ENCODE measurements at regions not wholly inside any gene's neighbourhood (a gene's known extent, or its start where the extent isn't known, plus 50 kb on each side); places are given as distances from the start of the nearest gene placed in this dataset.

- DNase-seq: no peak
- Mint-ChIP-seq H3K36me3 (no peaks in the 10 kb centered on the region), H3K4me3 (no peak overlapping the region), H3K4me1 (no peaks in the 10 kb centered on the region), H3K9me3 (peaks cover 9 to 38% (median 16%) of the 10 kb centered on the region in 11 donors), H3K27me3 (peaks cover 0 to 12% (median 2%) of the 10 kb centered on the region in 5 donors), H3K27ac (no peak overlapping the region)
- Histone ChIP-seq H3K27me3 (ENCODE audit: control insufficient read depth in 2 of 2, insufficient read depth in 2 of 2, low read length in 2 of 2) (no peaks in the 10 kb centered on the region), H3K4me3 (ENCODE audit: low read length) (no peak overlapping the region), H3K4me1 (ENCODE audit: control insufficient read depth in 2 of 2, insufficient read depth in 2 of 2, low read length in 2 of 2) (no peaks in the 10 kb centered on the region), H3K9me3 (ENCODE audit: control insufficient read depth in 2 of 3, low read length in 3 of 3) (peaks cover 0 to 19% (median 0%) of the 10 kb centered on the region in 3 experiments), H3K36me3 (ENCODE audit: control insufficient read depth in 2 of 3, insufficient read depth in 3 of 3, low read length in 3 of 3) (no peaks in the 10 kb centered on the region), H3K27ac (ENCODE audit: low read depth, low read length) (no peak overlapping the region)
- ChIA-PET CTCF (no interaction called here), POLR2A (no interaction called here)
- intact Hi-C loops (cut with micrococcal nuclease): no loop called here
- ATAC-seq: no peak
These were observed 136.9 kb upstream of the CNOT2 start for GRCh38 chr12:70106347-70106746.

DNA sequence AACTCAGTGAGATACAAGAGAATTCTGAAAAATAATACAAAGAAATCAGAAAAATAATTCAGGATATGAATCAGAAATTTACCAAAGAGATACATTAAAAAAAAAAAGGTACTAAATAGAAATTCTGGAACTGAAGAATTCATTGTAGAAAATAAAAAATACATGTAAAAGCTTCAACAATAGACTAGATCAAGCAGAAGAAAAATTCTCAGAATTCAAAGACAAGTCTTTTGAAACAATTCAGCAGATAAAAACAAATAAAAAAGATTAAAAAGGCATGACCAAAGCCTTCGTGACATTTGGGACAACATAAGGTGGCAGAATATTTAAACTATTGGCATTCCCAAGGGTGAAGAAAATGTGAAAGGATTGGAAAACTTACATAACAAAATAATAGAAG lies 133.1 kb upstream of the CNOT2 start:
- H3K4me1 ChIP-seq (ENCODE audit: control insufficient read depth in 2 of 2, insufficient read depth in 2 of 2, low read length in 2 of 2): no peaks in the 10 kb centered on the region
- Mint-ChIP-seq H3K27me3 (peaks cover 0 to 12% (median 3%) of the 10 kb centered on the region in 5 donors), H3K9me3 (peaks cover 9 to 58% (median 21%) of the 10 kb centered on the region in 11 donors), H3K27ac (no peak overlapping the region), H3K4me3 (no peak overlapping the region), H3K36me3 (no peaks in the 10 kb centered on the region), H3K4me1 (no peaks in the 10 kb centered on the region)
- H3K36me3 ChIP-seq (ENCODE audit: control insufficient read depth in 2 of 3, insufficient read depth in 3 of 3, low read length in 3 of 3): no peaks in the 10 kb centered on the region
- no peak overlapping the region for H3K27ac ChIP-seq (ENCODE audit: low read depth, low read length)
- CTCF ChIA-PET: no interaction called here
- no peak overlapping the region for H3K4me3 ChIP-seq (ENCODE audit: low read length)
- no peaks in the 10 kb centered on the region for H3K27me3 ChIP-seq (ENCODE audit: control insufficient read depth in 2 of 2, insufficient read depth in 2 of 2, low read length in 2 of 2)
- DNase-seq (no peak), ATAC-seq (no peak)
- peaks cover 0 to 19% (median 0%) of the 10 kb centered on the region in 3 experiments for H3K9me3 ChIP-seq (ENCODE audit: control insufficient read depth in 2 of 3, low read length in 3 of 3)
- intact Hi-C loops (cut with micrococcal nuclease): no loop called here
- POLR2A ChIA-PET: no interaction called here

GRCh38 chr12:70117670-70118069 lies 125.6 kb upstream of the CNOT2 start:
- DNase-seq (no peak), ATAC-seq (no peak)
- H3K27ac ChIP-seq (ENCODE audit: low read depth, low read length): no peak overlapping the region
- POLR2A ChIA-PET: no interaction called here
- no peaks in the 10 kb centered on the region for H3K4me1 ChIP-seq (ENCODE audit: control insufficient read depth in 2 of 2, insufficient read depth in 2 of 2, low read length in 2 of 2)
- CTCF ChIA-PET: no interaction called here
- intact Hi-C loops (cut with micrococcal nuclease): no loop called here
- no peaks in the 10 kb centered on the region for H3K27me3 ChIP-seq (ENCODE audit: control insufficient read depth in 2 of 2, insufficient read depth in 2 of 2, low read length in 2 of 2)
- peaks cover 0 to 4% (median 0%) of the 10 kb centered on the region in 5 donors for H3K27me3 Mint-ChIP-seq
- H3K36me3 ChIP-seq (ENCODE audit: control insufficient read depth in 2 of 3, insufficient read depth in 3 of 3, low read length in 3 of 3): no peaks in the 10 kb centered on the region
- H3K9me3 Mint-ChIP-seq: peaks cover 0 to 10% (median 3%) of the 10 kb centered on the region in 11 donors
- H3K9me3 ChIP-seq (ENCODE audit: control insufficient read depth in 2 of 3, low read length in 3 of 3): no peaks in the 10 kb centered on the region
- H3K4me3 Mint-ChIP-seq: no peak overlapping the region
- no peaks in the 10 kb centered on the region for H3K36me3 Mint-ChIP-seq
- no peak overlapping the region for H3K4me3 ChIP-seq (ENCODE audit: low read length)
- H3K27ac Mint-ChIP-seq: no peak overlapping the region
- no peaks in the 10 kb centered on the region for H3K4me1 Mint-ChIP-seq

DNA sequence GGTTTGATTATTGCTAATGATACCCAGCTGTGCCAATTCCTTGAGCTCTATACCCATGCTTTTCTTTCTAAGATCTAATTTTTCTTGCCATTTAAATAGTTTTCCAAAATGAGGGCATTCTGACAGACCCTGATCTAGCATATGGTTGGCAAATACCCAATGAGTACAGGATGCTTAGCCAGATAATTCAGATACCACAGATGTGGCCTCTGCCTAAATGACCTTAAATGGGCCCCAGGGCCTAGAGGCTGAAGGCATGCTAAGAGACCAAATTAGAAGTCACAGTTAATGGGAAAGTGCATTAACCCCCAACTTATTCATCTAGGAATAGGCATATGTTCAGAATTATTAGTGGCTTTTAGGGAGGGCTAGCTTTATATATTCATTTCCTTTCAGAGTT lies 122.3 kb upstream of the CNOT2 start:
- ChIA-PET POLR2A (no interaction called here), CTCF (no interaction called here)
- DNase-seq (no peak), ATAC-seq (no peak)
- Mint-ChIP-seq H3K4me3 (no peak overlapping the region), H3K27me3 (peaks cover 0 to 8% (median 0%) of the 10 kb centered on the region in 5 donors), H3K27ac (no peak overlapping the region), H3K9me3 (no peaks in the 10 kb centered on the region), H3K36me3 (no peaks in the 10 kb centered on the region), H3K4me1 (no peaks in the 10 kb centered on the region)
- Histone ChIP-seq H3K27me3 (ENCODE audit: control insufficient read depth in 2 of 2, insufficient read depth in 2 of 2, low read length in 2 of 2) (no peaks in the 10 kb centered on the region), H3K27ac (ENCODE audit: low read depth, low read length) (no peak overlapping the region), H3K4me3 (ENCODE audit: low read length) (no peak overlapping the region), H3K9me3 (ENCODE audit: control insufficient read depth in 2 of 3, low read length in 3 of 3) (no peaks in the 10 kb centered on the region), H3K4me1 (ENCODE audit: control insufficient read depth in 2 of 2, insufficient read depth in 2 of 2, low read length in 2 of 2) (no peaks in the 10 kb centered on the region), H3K36me3 (ENCODE audit: control insufficient read depth in 2 of 3, insufficient read depth in 3 of 3, low read length in 3 of 3) (no peaks in the 10 kb centered on the region)
- intact Hi-C loops (cut with micrococcal nuclease): no loop called here

DNA sequence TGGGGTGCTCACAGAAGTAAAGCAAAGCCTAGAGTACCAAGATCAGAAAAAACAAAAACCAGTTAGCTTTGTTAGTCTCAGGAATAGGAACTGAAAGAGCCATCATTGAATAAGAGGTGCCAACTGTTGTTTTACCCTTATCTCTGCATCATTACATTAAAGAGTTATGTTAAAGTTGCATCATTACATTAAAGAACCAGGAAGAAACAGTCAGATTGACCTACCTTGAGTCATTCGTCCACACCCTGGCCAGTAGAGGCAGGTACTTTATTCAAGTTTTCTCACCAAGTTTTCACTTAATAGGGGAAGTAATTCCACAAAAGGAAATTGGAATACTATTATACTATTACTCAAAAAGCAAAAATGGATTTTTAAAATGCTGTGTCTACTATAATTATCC lies 121.7 kb upstream of the CNOT2 start:
- no peaks in the 10 kb centered on the region for H3K4me1 Mint-ChIP-seq
- H3K27me3 Mint-ChIP-seq: peaks cover 0 to 8% (median 0%) of the 10 kb centered on the region in 5 donors
- intact Hi-C loops (cut with micrococcal nuclease): no loop called here
- Histone ChIP-seq H3K36me3 (ENCODE audit: control insufficient read depth in 2 of 3, insufficient read depth in 3 of 3, low read length in 3 of 3) (no peaks in the 10 kb centered on the region), H3K4me1 (ENCODE audit: control insufficient read depth in 2 of 2, insufficient read depth in 2 of 2, low read length in 2 of 2) (no peaks in the 10 kb centered on the region), H3K27me3 (ENCODE audit: control insufficient read depth in 2 of 2, insufficient read depth in 2 of 2, low read length in 2 of 2) (no peaks in the 10 kb centered on the region), H3K9me3 (ENCODE audit: control insufficient read depth in 2 of 3, low read length in 3 of 3) (no peaks in the 10 kb centered on the region), H3K4me3 (ENCODE audit: low read length) (no peak overlapping the region), H3K27ac (ENCODE audit: low read depth, low read length) (no peak overlapping the region)
- POLR2A ChIA-PET: no interaction called here
- H3K4me3 Mint-ChIP-seq: no peak overlapping the region
- no peak overlapping the region for H3K27ac Mint-ChIP-seq
- DNase-seq (no peak), ATAC-seq (no peak)
- CTCF ChIA-PET: no interaction called here
- H3K9me3 Mint-ChIP-seq: no peaks in the 10 kb centered on the region
- H3K36me3 Mint-ChIP-seq: no peaks in the 10 kb centered on the region

GRCh38 chr12:70122804-70123203 lies 120.4 kb upstream of the CNOT2 start:
- no peaks in the 10 kb centered on the region for H3K36me3 Mint-ChIP-seq

GRCh38 chr12:70149013-70149412 lies 94.2 kb upstream of the CNOT2 start:
- Mint-ChIP-seq H3K4me1 (peaks cover 0 to under 1% (median 0%) of the 10 kb centered on the region in 7 donors), H3K36me3 (peaks cover 0 to 4% (median 0%) of the 10 kb centered on the region in 5 donors), H3K27ac (no peak overlapping the region), H3K4me3 (no peak overlapping the region), H3K9me3 (peaks cover 0 to 15% (median 6%) of the 10 kb centered on the region in 11 donors), H3K27me3 (peaks cover 5 to 38% (median 15%) of the 10 kb centered on the region in 5 donors)
- Histone ChIP-seq H3K4me1 (ENCODE audit: control insufficient read depth in 2 of 2, insufficient read depth in 2 of 2, low read length in 2 of 2) (no peaks in the 10 kb centered on the region), H3K4me3 (ENCODE audit: low read length) (no peak overlapping the region), H3K27ac (ENCODE audit: low read depth, low read length) (no peak overlapping the region), H3K27me3 (ENCODE audit: control insufficient read depth in 2 of 2, insufficient read depth in 2 of 2, low read length in 2 of 2) (no peaks in the 10 kb centered on the region), H3K36me3 (ENCODE audit: control insufficient read depth in 2 of 3, insufficient read depth in 3 of 3, low read length in 3 of 3) (no peaks in the 10 kb centered on the region), H3K9me3 (ENCODE audit: control insufficient read depth in 2 of 3, low read length in 3 of 3) (no peaks in the 10 kb centered on the region)
- no peak for DNase-seq
- ATAC-seq: no peak
- POLR2A ChIA-PET: no interaction called here
- intact Hi-C loops (cut with micrococcal nuclease): no loop called here
- CTCF ChIA-PET: no interaction called here

More at GRCh38 chr12:70122804-70123203, 120.4 kb upstream of the CNOT2 start:
- Mint-ChIP-seq H3K4me1 (no peaks in the 10 kb centered on the region), H3K27ac (no peak overlapping the region), H3K9me3 (no peaks in the 10 kb centered on the region), H3K27me3 (peaks cover 0 to 8% (median 0%) of the 10 kb centered on the region in 5 donors), H3K4me3 (no peak overlapping the region)
- Histone ChIP-seq H3K36me3 (ENCODE audit: control insufficient read depth in 2 of 3, insufficient read depth in 3 of 3, low read length in 3 of 3) (no peaks in the 10 kb centered on the region), H3K9me3 (ENCODE audit: control insufficient read depth in 2 of 3, low read length in 3 of 3) (no peaks in the 10 kb centered on the region), H3K4me1 (ENCODE audit: control insufficient read depth in 2 of 2, insufficient read depth in 2 of 2, low read length in 2 of 2) (no peaks in the 10 kb centered on the region), H3K4me3 (ENCODE audit: low read length) (no peak overlapping the region), H3K27ac (ENCODE audit: low read depth, low read length) (no peak overlapping the region), H3K27me3 (ENCODE audit: control insufficient read depth in 2 of 2, insufficient read depth in 2 of 2, low read length in 2 of 2) (no peaks in the 10 kb centered on the region)
- ChIA-PET CTCF (no interaction called here), POLR2A (no interaction called here)
- intact Hi-C loops (cut with micrococcal nuclease): no loop called here
- no peak for DNase-seq
- ATAC-seq: no peak

Measured in naive thymus-derived CD4-positive, alpha-beta T cell (primary cell).